NCI-H1436 treated with DMSO at 0.1 percent for 48 hours (cell line): ENCODE measurements at regions not wholly inside any gene's neighbourhood (a gene's known extent, or its start where the extent isn't known, plus 50 kb on each side); places are given as distances from the start of the nearest gene placed in this dataset.

Experiments
- DNase-seq: peaks from one replicate; lab custom pipeline; 2025; lab: John Stamatoyannopoulos, UW

GRCh38 chr11:79564288-79564925, 123.6 kb upstream of the TENM4 start:
- no peak for DNase-seq

DNA sequence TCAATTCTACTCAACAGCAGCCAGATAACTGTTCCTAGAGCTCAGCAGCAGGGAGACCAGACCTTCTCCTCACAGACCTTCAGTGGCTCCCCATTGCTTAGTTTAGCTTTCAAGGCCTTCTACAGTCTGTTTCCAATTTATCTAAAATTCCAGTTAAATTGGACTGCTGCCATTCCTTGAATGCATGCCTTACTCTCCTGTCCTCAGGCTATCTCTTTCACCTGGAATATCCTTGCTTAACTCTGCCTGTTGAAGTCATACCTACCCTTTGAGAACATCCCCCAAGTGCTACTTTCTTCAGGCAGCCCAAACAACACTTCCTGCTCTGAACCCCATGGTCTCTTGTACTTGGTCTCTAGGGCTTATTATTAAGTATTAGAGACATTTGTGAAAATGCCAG, 120.7 kb upstream of the TENM4 start:
- DNase-seq: no peak

DNA sequence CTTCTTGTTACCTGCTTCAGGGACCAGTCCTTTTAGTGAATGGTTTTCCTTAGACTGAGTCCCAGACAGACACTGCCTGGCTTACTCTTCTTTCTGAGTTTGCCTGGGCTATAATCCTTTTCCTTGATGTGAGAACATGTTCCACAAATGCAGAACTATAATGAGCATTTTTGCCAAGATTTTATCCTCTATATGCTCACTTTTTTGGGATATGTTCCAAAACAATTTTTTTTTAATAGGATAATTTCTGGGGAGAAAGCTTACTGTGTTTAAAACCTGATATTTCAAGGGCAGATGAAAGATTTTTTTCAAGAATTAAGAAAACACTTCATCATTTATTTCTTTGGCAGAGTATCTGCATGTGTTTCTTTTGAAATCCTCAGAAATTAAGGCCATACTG, 110.0 kb upstream of the TENM4 start:
- DNase-seq: no peak

- no peak for DNase-seq
Measured at GRCh38 chr11:79547256-79547655, 106.4 kb upstream of the TENM4 start.

DNA sequence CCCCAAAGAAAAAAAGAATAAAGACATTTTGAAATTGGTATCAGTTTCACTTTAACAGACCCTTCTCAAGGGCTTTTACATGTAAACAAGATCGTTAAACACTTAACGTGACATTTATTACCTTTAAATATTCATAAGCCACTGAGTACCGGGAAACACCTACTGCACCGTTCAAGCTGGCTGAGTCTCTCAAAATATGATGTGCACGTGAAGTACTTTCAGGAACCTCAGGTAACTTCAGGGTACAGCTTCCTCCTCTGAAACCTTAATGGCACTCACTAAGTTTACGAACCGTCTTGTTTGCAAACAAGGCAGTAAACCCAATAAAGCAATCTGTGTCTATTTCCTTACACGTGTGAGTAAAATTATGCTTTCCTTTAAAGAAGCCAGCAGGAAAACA, 105.5 kb upstream of the TENM4 start:
- no peak for DNase-seq

DNA sequence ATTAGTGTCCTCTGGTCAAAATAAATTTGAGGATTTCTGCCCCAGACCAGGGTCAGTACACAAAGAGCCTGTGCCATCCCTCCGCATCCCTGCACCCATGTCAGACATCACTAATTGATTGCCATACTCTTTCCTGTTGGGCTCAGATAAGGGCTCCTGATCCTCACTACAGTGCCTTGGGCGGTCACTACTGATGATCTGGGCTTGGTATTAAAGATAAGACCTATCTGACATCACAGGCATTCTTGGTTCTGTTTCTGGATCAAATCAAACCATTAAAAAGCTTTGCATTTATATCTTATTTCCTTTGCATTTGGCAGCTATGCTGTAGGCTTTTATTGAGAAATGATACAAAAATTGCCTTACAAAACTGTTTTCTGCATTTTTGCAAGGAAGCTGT, 103.5 kb upstream of the TENM4 start:
- DNase-seq: no peak

DNA sequence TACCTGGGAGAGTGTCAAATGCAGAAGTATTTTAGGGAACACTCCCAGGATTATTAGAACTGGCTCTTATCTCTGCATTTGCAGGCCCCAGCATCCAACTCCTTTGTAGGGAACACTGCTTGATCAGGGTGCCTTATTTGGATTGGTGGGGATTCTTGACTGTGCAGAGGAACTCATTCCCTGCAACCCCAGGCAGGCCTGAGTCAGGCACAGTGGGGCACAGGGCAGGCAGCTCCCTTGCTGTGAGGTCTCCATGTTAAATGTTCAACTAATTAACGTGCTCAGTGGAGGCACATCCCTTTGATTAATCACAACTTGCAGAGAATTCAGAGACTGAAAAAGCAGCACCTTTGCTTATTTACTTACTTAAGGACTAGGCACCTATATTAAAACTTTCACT, 102.3 kb upstream of the TENM4 start:
- DNase-seq: no peak

GRCh38 chr11:79541466-79541865, 100.6 kb upstream of the TENM4 start:
- no peak for DNase-seq

DNA sequence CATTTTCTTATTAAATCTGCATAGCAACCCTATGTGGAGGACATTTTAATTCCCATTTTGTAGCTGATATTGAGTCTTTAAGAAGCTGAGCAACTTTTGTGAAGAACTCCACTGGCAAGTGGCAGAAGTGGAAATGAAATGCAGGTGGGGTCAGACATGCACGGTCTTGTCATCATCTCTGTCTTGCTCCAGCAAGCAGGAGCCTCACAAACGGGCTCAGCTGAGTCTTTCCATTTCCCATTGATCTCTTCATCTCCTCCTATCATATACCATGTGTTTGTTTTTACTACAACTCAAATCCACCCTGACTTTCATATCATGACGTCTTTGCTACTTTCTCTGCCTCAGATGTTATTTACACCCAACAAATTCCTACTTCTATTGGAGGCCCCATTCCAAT, 97.9 kb upstream of the TENM4 start:
- no peak for DNase-seq

DNA sequence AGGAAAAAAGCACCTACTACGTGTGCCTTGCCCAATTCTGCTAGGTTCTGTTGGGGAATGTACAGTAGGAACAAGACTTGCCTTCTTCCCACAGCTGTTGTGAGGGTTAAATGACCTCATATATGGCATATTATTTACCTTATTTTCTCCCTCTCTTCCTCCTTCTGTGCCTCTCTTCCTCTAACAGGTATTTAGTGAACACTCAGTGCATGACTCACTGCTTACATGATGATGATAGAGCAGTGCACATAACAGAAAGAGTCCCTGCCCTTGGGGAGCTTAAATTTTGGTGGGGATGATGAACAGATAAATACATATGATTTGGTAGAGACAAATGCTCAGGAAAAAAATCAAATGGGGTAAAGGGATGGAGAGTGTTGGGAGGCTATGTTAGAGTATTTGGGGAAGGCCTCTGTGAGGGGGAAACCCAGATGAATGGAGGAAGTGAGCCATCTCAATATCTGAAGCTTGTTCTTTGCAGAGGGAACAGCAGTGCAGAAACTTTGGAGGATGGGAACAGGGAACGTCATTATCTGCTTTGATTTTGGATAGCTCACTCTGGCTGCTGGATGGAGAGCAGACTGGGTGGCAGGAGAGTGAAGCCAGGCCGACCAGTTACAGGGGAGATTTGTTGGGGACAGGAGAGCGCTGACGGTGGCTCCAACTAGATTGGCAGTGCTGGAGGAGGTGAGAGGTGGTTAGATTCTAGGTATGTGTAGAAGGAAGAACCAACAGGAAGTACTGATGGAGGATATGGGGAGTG, 95.5 kb upstream of the TENM4 start:
- DNase-seq: no peak

- DNase-seq: no peak
Measured at GRCh38 chr11:79535606-79536005, 94.8 kb upstream of the TENM4 start.

- no peak for DNase-seq
Measured at GRCh38 chr11:79525257-79525656, 84.4 kb upstream of the TENM4 start.

- DNase-seq: no peak
Measured at GRCh38 chr11:79522626-79523025, 81.8 kb upstream of the TENM4 start.

- DNase-seq: no peak
Measured at GRCh38 chr11:79520086-79520485, 79.3 kb upstream of the TENM4 start.

DNA sequence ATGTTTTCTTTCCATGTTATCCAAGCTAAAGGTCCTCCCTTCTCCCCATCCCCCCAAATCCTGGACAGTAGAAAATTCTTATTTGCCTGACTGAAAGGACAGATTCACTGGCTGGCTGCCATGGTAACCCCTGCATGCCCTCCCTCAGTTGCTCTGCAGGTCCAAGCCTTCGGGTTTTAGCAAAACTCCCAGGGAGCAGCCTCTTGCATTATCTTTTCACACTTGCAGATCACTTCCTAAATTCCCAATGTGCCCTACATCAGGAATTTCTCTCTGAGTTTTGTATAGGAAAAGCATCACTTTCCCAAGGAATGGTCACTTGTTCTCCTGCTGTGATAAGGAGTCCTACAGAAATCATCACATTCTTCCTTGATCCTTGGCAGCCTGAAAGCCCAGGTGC, 75.0 kb upstream of the TENM4 start:
- no peak for DNase-seq

DNA sequence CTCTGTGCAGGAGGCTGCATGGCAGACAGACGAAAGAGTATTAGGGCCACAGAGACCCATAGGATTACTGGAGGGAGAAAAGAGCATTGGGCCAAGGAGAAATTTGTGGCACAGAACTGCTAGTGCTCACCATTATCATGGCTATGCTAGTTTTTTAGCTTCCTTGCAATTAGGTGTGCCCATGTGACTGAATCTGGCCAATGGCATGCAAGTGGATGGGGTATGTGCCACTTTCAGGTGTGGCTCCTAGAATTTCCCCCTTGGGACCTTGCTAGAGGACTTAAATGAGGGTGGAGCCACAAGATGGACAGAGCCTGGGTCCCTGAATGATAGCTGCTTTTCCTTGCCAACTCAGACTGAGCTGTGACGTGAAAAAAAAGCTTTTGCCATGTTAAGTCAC, 73.9 kb upstream of the TENM4 start:
- no peak for DNase-seq

GRCh38 chr11:79514290-79514689, 73.5 kb upstream of the TENM4 start:
- no peak for DNase-seq

- no peak for DNase-seq
Measured at GRCh38 chr11:79512706-79513469, 72.1 kb upstream of the TENM4 start.

GRCh38 chr11:79510960-79511359, 70.1 kb upstream of the TENM4 start:
- no peak for DNase-seq

GRCh38 chr11:79508461-79508860, 67.6 kb upstream of the TENM4 start:
- no peak for DNase-seq

- no peak for DNase-seq
Measured at GRCh38 chr11:79507706-79508105, 66.9 kb upstream of the TENM4 start.

- no peak for DNase-seq
Measured at GRCh38 chr11:79506734-79507344, 66.0 kb upstream of the TENM4 start.

- no peak for DNase-seq
Measured at GRCh38 chr11:79506124-79506523, 65.3 kb upstream of the TENM4 start.
